GM21529 (cell line): ENCODE measurements at regions not wholly inside any gene's neighbourhood (a gene's known extent, or its start where the extent isn't known, plus 50 kb on each side); places are given as distances from the start of the nearest gene placed in this dataset.
"Not testable (repeated sequence)": the region's sequence is repeated elsewhere in the genome, so short reads cannot be mapped to it uniquely, and the experiment has no call there.

Experiments
- ATAC-seq: cut with Tn5 transposase; IDR thresholded peaks from one replicate; pipeline ENCODE4 v1.9.1; 2021; ENCODE audit not compliant: unreplicated experiment

- ATAC-seq: no peak
Observed at GRCh38 chr15:91356083-91356482, 256.0 kb downstream of the SV2B start.

DNA sequence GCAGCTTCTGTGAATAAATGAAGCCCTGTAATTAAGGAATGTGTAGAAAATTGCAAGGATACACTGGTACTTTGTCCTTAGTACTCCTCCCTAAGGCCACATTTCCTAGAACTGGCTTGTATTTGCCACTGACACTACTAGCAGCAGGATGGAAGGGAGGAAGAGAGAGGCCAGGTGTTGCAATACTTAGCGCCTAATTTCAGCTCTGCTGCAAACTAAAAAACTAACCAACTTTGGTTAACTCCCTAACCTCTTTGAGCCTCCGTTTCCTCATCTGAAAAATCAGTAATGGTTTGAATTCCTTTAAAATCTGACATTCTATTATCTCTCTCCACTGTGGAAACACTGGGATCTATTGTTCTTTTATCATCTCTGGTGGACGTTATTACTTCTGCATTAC, 257.0 kb downstream of the SV2B start:
- ATAC-seq: no peak

DNA sequence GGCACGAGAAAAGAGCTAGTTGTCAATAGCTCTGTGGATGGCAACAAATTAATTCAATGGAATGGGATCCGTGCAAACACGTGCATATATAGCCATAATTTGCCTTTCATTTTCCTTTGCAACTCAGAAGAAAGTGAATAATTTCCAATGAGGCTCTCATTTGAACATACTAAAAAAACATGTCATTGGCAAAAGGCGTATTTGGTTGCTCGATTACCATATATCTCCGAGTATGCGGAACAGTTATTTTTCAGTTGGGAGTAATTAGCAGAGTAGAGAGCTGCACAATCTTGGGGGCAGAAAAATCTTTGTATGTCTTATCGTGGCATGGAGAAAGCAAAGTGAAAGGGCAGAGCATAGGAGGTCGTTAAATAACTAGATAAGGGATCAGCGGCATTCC, 257.4 kb downstream of the SV2B start:
- no peak for ATAC-seq

GRCh38 chr15:91358405-91358804, 258.3 kb downstream of the SV2B start:
- no peak for ATAC-seq

GRCh38 chr15:91361696-91362095, 261.6 kb downstream of the SV2B start:
- not testable (repeated sequence) for ATAC-seq

GRCh38 chr15:91366111-91366510, 266.1 kb downstream of the SV2B start:
- no peak for ATAC-seq

DNA sequence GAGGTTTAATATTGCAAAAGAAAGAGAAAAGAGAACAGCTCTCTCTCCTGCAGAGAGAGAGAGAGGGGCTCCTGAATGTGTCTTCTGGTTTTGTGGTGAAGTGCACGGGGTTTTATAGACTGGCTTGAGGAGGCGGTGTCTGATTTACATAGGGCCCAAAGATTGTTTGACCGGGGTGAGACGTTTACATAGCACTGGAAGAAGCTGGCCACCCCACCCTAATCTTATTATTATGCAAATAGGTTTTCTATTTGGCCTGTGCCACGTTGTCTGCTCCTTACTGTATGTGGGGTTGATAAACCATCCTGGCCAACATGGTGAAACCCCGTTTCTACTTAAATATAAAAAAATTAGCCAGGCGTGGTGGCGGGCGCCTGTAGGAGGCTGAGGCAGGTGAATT, 268.6 kb downstream of the SV2B start:
- ATAC-seq: no peak

- no peak for ATAC-seq
Observed at GRCh38 chr15:91369823-91370222, 269.8 kb downstream of the SV2B start.

GRCh38 chr15:91371345-91371744, 271.3 kb downstream of the SV2B start:
- not testable (repeated sequence) for ATAC-seq

- ATAC-seq: no peak
Observed at GRCh38 chr15:91374336-91374735, 274.3 kb downstream of the SV2B start.

DNA sequence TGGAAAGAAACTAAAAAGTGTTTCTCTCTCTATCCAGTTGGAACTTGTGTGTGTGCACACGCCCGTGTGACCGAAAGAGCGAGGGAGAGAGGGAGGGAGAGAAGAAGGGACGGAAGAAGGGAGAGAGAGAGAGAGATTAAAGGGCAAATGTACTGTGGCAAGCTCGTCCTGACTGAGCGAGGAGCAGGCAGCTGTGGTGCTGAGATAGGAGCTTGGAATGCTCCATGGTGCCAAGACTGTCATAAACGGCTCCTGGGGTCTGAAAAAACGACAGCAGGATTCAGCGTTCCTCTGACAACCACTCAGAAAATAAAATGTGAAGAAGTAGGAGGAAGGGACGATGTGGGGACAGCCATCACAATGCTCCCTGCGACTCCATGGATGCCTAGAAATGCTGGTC, 276.0 kb downstream of the SV2B start:
- ATAC-seq: no peak

DNA sequence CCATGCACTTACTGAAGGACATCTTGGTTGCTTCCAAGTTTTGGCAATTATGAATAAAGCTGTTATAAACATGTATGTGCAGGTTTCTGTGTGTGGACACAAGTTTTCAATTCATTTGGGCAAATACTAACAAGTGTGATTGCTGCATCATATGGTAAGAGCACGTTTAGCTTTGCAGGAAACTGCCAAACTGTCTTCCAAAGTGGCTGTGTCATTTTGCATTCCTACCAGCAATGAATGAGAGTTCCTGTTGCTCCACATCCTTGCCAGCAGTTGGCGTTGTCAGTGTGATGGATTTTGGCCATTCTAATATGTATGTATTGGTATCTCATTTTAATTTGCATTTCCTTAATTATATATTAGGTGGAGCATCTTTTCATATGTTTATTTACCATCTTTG, 280.1 kb downstream of the SV2B start:
- ATAC-seq: no peak

- no peak for ATAC-seq
Observed at GRCh38 chr15:91383532-91383931, 283.5 kb downstream of the SV2B start.

DNA sequence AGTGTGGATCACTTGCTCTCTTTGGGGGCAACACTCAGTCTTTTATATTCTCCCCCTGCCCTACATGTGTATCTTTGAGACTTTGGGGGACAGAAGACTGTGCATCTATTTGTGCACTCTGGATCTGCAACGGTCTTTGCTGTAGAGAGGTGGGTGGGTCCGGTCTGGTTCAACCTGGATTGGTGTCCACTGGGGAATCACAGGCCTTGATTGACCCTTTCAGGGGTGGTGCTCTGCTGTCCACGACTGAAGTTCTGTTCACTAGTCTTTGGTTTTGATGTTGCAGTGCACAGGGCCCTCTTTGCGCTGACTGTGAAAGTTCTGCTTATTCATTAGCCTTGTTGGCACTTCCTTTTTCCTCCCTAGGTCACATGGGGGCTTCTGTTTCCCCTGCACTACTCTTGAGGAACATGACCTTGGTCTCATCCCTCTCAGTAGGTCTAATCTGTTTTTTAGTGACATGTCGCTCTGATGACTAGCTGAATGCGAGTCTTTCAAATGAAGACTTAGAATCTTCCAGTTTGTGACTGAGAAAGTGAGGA, 284.2 kb downstream of the SV2B start:
- ATAC-seq: no peak

GRCh38 chr15:91385311-91385710, 285.3 kb downstream of the SV2B start:
- ATAC-seq: no peak

GRCh38 chr15:91393186-91393585, 293.1 kb downstream of the SV2B start:
- ATAC-seq: no peak

GRCh38 chr15:91400481-91400880, 300.4 kb downstream of the SV2B start:
- ATAC-seq: no peak

- ATAC-seq: no peak
Observed at GRCh38 chr15:91407269-91407889, 307.3 kb downstream of the SV2B start.

DNA sequence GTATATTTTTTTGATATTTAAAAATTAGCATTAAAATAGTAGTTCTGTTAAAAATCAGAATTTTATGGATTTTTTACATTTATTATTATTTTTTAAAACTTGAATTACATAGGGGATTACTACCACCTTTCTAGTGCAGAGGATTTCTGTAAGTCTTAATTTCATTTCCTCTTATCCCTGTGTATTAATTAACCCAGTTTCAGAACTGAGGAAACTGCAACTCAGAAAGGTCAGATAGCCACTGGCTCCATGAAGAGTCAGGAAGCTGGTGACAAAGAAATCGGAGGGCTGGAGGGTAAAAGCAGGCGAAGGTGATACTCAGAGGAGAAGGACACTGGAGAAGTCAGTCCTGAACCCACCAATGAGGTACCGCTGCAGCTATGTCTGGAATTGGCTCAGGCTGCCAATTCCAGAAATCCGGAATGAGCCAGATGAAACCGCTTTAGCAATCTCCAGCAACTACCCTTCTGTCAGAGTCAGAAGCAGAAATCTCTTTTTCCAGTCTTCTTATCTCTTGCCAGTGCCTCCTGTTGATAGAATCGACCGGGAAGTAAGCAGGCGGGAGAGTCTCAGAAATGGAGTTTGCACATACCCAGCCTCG, 308.5 kb downstream of the SV2B start:
- ATAC-seq: no peak

DNA sequence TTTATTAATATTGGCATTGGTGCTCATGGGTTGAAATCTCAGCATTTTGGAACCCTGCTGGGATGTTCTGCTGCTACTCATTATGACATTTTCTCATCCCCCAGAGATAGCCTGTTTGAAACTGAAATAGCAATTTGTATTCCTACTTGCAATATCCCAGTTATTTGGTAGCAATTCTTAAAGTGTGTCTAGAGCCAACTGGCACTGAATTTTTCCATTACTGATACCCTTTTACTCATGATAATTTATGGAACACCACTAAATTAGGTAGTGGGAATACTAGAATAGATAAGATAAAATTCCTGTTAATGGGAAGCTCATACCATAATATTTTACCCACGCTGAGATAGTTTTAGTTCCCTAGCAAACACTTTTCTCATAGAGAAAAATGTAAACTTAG, 309.3 kb downstream of the SV2B start:
- ATAC-seq: no peak

DNA sequence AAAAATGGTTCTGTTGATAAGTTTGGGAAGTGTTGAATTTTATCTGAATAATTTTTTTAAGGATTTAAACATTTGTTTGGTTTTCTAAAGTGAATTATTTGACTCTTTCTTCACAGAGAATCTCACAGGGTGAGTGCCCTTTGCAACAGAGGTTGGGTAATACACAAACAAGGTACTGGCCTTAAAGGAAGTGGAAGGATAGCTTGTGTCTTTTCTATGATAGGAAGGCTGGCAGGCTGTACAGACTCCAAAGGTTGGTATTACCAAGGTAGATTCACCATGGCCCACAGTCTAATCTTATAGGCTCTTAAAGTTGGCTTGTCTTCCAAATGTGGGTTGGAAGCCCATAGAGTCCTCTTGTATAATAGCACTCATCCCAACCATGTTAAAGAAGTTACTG, 311.5 kb downstream of the SV2B start:
- ATAC-seq: no peak

- ATAC-seq: no peak
Observed at GRCh38 chr15:91412138-91412928, 312.3 kb downstream of the SV2B start.
